HK-2 (cell line): ENCODE measurements at regions not wholly inside any gene's neighbourhood (a gene's known extent, or its start where the extent isn't known, plus 50 kb on each side); places are given as distances from the start of the nearest gene placed in this dataset.

ENCODE experiments used
- DNase-seq: peaks from one replicate; pipeline ENCODE4 v3.0.0-alpha.2; 2018; ENCODE audit not compliant: unreplicated experiment

- peak; percentile 14 for DNase-seq
Observed at GRCh38 chr6:9482030-9482738, 932.7 kb downstream of the TFAP2A start.

- DNase-seq, result no peak
Observed at GRCh38 chr6:9481292-9482029, 933.4 kb downstream of the TFAP2A start.

- no peak for DNase-seq
Observed at GRCh38 chr6:9468277-9468676, 946.6 kb downstream of the TFAP2A start.

- DNase-seq, result no peak
Observed at GRCh38 chr6:9467741-9468140, 947.1 kb downstream of the TFAP2A start.

GRCh38 chr6:9464583-9464982 is 950.3 kb downstream of the TFAP2A start:
- no peak for DNase-seq

DNA sequence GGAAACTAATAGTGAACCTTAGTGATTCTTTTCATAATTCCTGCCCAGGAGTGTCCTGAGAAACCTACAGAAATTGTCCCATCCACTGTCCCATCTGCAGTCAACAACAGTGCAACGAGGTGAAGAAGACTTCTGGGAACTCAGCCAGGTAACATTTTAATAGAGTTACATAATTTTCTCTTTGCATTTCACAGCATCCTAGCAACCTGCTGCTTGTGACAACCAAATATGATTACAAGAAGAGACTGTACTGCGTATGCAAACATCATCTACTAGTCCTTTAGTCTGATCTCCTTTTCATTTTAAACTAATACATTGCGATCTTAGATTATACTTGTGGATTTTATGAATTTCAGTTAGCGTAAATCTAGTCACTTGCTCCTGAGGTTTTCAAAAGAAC is 951.6 kb downstream of the TFAP2A start:
- DNase-seq, result no peak

DNA sequence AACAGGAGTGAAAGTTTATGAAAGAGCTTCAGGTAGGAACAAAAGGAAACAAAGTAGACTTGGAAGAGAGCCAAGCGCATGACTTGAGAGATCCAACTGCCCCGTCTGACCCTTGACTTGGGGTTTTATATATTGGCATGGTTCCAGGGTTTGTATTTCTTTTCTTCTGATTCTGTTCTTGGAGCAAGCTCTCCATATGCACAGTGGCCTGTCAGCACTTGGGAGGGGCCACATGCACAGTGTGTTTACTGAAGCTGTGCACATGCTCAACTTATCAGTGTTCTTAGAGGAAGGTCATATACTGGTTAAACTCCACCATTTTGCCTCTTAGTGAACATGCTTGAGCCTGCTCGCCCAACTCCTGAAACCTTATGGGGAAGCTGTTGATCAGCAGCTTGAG is 953.7 kb downstream of the TFAP2A start:
- no peak for DNase-seq

- no peak for DNase-seq
Observed at GRCh38 chr6:9458424-9458823, 956.5 kb downstream of the TFAP2A start.

DNA sequence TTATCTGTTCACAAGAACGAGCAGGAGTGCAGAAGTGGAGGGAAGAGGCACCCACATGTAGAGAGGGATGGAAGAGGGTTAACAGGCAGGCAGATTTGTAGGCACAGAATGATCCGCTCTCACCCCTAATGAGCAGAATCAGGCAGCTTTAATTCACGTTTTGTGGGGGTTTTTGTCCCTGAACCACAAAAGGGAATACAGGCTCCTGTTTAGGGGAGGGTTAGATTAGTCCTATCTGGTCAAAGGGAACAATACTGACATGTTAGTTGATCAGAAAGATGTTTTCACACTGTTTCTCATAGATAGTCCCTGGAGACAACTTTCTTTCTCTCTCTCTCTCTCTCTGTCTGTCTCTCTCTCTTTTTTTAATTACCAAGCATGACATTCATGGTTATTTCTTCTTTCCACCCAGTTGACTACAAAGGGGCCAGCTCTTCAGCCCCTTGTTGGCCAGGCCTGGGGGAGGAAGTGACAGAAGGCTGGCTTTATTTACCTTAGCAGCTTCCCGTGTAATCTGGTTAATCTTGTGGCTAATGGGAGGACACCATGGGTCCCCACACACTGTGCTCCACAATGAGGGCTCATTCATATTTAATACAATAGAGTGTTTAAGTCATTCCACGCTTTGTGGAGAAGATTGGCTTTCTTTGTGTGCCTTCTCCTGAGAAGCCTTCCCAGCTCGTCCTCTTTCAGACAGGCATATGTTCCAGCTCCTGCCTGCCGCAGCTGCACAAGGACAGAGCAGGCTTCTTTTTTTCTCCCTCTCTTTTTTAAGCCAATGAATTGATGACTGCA is 958.8 kb downstream of the TFAP2A start:
- DNase-seq, result no peak

DNA sequence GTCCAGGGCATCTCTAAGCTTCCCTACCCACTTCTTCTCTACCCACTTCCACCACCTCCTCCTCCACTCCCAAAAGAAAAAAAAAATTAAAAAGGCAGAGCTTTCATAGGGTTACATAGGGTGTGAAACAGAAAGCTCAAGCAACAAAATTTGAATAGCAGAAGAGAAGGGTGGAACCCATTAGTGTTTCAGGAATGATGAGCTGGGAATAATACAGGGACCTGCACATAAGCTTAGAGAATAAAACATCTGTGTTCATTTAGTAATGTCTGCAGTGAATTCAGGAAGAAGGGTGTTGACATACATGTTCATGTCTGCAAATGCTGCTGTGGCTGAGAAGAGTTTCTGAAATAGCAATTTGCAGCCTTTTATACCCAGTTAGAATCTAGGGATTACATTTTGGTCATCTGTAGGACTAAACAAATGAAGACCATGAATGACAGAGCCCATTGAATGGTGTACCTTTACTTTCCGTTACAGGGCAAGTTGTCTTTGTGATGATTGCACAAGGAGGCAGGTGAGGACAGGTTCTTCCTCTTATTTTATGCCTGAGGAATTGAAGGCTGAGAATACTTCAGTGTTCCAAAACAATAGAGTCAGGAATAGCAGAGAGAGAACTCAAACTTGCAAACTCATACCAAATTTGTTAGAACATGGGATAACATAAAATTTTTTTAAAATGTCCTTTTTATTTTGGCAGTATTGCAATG is 975.1 kb downstream of the TFAP2A start:
- no peak for DNase-seq

- no peak for DNase-seq
Observed at GRCh38 chr6:9437836-9438235, 977.0 kb downstream of the TFAP2A start.

- no peak for DNase-seq
Observed at GRCh38 chr6:9435281-9435680, 979.6 kb downstream of the TFAP2A start.

- DNase-seq, result no peak
Observed at GRCh38 chr6:9431945-9432344, 982.9 kb downstream of the TFAP2A start.

DNA sequence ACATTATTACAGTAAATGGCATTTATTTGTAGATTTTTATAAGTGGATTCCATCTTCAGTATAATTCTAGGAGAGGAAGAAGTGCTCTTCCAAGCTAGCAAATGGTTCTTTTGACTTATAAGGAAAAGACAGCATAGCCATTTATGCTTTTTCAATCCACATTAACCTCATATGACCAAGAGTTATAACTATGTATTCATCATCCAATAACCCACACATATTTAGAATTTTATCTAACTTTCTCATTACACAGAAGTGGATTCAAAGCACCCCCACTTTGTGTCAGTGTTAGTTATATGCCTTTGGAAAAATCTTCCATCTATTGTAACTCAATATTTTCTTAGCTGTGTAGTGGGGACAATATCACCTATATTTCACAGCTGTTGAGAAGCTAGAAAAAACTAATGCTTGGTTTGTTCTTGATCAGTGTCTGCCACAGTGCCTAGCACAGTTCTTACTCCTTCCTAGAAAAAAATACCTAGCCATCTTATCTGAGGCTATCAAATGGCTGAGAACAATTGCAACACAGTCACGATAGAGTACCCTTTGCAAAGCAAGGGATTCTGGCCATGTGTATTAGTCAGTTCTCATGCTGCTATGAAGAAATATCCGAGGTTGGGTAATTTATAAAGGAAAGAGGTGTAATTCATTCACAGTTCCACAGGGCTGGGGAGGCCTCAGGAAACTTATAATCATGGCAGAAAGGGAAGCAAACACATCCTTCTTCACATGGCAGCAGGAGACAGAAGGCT is 986.3 kb downstream of the TFAP2A start:
- DNase-seq, result no peak

DNA sequence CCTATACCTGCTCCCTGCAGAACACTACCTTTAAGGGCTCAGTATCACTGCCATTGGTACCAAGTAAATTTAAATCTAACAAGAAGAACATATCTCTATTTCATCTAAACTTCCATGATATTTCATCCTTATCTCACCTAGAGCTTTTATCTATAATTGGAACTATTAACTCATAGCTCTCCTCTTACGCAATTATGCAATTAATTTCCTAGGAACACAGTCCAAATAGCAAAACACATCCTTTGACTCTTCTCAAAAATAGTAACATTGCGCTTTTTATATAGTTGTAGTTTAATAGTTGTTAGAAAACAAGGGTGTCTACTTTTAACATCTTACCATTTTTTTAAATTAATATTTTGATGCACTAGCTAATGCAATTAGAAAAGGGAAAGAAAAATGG is 986.8 kb upstream of the SLC35B3 start:
- no peak for DNase-seq

DNA sequence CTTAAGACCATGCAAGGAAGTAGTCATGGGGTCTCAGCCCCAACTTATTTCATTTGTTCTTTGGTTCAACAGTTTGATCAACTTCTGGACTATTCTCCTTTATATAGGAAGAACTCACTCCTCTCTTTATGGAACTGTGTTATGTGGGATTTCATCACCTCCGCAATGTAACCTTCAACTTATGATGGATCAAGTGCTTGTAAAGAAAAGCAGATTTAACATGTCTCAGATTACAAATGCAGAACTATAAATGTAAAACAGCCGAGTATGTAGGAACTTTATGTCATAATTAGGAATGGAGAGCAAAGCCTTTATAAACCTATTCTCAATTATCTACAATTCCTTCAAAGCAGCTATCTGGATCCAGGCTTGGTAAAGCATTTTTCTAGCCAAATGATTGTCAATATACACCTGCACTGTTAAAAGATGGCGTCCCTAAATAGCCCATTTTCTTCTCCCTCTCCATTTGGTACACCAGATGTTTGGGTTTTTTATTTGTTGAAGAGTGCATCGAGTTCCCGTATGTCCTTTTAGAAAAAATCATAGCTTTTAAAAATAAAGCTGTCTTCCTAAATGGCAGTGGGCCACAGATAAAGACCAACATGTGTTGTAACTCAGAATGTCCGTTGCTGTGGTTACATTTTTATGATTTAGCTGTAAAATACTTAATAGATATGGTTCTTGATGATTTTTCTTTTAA is 985.1 kb upstream of the SLC35B3 start:
- no peak for DNase-seq

DNA sequence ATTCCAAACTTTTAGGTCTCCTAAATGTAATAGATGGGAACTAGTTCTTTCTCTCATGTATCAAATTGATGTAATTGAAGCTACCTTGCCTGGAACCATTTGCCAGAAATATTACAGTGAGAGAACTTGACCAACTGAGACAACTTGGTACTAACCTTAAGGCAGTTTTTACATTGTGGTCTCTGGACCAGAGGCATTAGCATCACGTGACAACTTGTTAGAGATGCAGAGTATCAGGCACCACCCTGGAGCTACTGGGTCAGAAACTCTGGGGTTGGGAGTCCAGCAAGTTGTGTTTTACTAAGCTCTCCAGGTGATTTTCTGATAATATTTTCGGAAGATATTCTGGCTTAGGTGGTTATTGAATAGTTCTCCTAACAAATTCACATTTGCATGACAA is 982.1 kb upstream of the SLC35B3 start:
- no peak for DNase-seq

GRCh38 chr6:9412951-9413559 is 977.7 kb upstream of the SLC35B3 start:
- DNase-seq, result peak; percentile 39

DNA sequence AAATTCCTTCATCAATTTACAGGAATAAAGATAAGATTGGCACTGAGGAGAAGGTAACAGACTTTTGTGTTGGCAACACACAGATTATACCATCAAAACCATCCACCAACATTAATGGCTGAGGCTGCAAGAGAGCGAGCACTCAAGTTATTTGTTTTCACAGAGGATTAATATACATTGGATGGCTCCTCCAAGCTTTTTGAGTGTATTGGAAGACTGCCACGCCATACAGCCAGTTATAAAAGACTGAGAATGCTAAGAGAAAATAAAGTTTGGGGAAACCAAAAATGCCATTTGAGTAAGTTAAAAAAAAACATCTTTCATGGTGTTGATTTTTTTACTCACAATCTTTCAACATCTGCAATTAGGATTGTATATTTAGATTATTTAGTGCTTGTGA is 973.8 kb upstream of the SLC35B3 start:
- no peak for DNase-seq

- DNase-seq, result no peak
Observed at GRCh38 chr6:9408402-9409117, 973.2 kb upstream of the SLC35B3 start.
